Activated B cell treated with CpG ODN at 0.5 μM for 24 hours (primary cell): ENCODE measurements at regions not wholly inside any gene's neighbourhood (a gene's known extent, or its start where the extent isn't known, plus 50 kb on each side); places are given as distances from the start of the nearest gene placed in this dataset.

Experiments used
- ATAC-seq: fragments of 200-7000 bp; cut with Tn5 transposase; one replicate; pipeline ENCODE4 v1.10.0; 2021; ENCODE audit warnings: low read depth, mild to moderate bottlenecking, moderate library complexity
- CTCF ChIA-PET: fragments of 350-600 bp; sonication (Branson Sonifier 250); formaldehyde crosslinking; loops from one replicate; lab custom pipeline; 2021; ENCODE audit warnings: antibody characterized with exemption; lab: Charles Lee
- POLR2A ChIA-PET: fragments of 350-600 bp; sonication (Branson Sonifier 250); formaldehyde crosslinking; loops from one replicate; lab custom pipeline; 2021; ENCODE audit warnings: antibody characterized with exemption; lab: Charles Lee
- DNase-seq: peaks from one replicate; pipeline ENCODE4 v3.0.0; 2022
- H3K27ac Mint-ChIP-seq: one replicate; pipeline ENCODE4 v1.8.0; 2020; ENCODE audit warnings: mixed read lengths
- H3K27me3 Mint-ChIP-seq: one replicate; pipeline ENCODE4 v1.8.0; 2021; ENCODE audit warnings: mixed read lengths
- H3K36me3 Mint-ChIP-seq: one replicate; pipeline ENCODE4 v1.8.0; 2021; ENCODE audit warnings: low read depth, mixed read lengths
- H3K4me1 Mint-ChIP-seq: one replicate; pipeline ENCODE4 v1.8.0; 2021; ENCODE audit warnings: mixed read lengths
- H3K4me3 Mint-ChIP-seq: one replicate; pipeline ENCODE4 v1.8.0; 2020; ENCODE audit warnings: mild to moderate bottlenecking, mixed read lengths
- H3K9me3 Mint-ChIP-seq: one replicate; pipeline ENCODE4 v1.8.0; 2020; ENCODE audit warnings: mixed read lengths
- intact Hi-C: fragments of 100-400 bp; cut with micrococcal nuclease; formaldehyde crosslinking; loops from one replicate; pipeline ENCODE4 v1.15.1; 2024
- TF ChIP-seq, protein P1 (sequence below): fragments of 200-600 bp; IDR thresholded peaks from one replicate; pipeline ENCODE4 v1.8.0; 2022; ENCODE audit warnings: antibody characterized with exemption, mild to moderate bottlenecking

DNA sequence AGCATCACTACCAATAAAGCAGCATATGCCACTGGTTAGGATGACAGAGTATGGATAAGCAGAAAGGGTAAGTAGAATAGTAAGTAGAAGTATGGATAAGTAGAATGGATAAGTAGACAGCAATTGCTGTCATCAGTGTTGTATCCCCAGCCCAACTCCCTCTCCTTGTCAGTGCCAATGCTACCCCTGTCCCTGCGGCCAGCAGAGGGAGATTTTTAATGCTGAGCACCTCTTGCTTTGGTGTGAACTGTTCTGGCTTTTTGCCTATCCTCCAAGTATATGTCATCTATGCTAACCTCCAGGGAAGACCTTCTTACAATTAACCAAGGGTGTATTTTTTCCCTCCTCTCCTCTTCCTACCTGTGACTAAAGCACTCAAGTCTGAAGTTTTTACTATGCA lies 136.7 kb upstream of the SPHKAP start:
- Mint-ChIP-seq H3K36me3 (no peaks in the 10 kb centered on the region), H3K27ac (no peak overlapping the region), H3K4me1 (no peaks in the 10 kb centered on the region), H3K27me3 (no peaks in the 10 kb centered on the region), H3K9me3 (no peaks in the 10 kb centered on the region), H3K4me3 (no peak overlapping the region)
- POLR2A ChIA-PET = no interaction called here
- no peak for DNase-seq
- TF ChIP-seq, protein P1, sequence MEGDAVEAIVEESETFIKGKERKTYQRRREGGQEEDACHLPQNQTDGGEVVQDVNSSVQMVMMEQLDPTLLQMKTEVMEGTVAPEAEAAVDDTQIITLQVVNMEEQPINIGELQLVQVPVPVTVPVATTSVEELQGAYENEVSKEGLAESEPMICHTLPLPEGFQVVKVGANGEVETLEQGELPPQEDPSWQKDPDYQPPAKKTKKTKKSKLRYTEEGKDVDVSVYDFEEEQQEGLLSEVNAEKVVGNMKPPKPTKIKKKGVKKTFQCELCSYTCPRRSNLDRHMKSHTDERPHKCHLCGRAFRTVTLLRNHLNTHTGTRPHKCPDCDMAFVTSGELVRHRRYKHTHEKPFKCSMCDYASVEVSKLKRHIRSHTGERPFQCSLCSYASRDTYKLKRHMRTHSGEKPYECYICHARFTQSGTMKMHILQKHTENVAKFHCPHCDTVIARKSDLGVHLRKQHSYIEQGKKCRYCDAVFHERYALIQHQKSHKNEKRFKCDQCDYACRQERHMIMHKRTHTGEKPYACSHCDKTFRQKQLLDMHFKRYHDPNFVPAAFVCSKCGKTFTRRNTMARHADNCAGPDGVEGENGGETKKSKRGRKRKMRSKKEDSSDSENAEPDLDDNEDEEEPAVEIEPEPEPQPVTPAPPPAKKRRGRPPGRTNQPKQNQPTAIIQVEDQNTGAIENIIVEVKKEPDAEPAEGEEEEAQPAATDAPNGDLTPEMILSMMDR = no peak
- intact Hi-C loops = no loop called here
- ATAC-seq = no peak
- CTCF ChIA-PET = no interaction called here

DNA sequence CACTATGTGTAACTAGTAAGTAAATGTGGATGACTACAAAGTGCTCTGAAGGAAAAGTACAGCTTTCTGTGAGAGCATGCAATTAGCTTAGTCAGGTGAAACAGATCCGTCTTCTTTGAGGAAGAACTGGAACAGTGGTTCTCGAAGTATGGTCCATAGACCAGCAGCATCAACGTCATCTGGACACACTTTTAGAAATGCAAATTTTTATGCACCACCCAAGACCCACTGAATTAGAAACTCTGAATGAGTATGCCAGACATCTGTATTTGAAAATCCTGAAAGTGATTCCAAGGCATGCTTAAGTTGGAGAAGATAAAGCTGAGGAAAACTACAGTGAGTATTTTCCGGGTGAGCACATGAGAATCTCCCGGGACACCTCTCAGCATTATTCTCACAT lies 130.7 kb upstream of the SPHKAP start:
- intact Hi-C loops = no loop called here
- H3K36me3 Mint-ChIP-seq = no peaks in the 10 kb centered on the region

DNA sequence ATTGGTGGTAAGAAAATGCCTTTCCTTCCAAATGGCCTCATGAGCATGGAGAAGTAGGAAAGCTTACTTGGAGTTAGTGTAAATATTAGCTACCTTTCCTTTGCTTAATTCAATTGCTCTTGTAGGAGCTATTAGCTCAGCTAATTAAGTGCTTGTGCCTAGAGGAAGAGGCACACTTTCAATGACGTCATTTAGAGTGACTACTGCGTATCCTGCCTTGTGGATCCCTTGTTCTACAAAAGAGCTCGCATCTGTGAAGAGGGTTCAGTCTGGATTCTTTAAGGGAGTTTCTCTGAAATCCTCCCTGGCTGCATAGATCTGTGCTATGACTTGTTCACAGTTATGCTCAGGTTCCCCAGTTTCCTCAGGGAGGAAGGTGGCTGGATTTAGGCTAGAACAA lies 122.5 kb upstream of the SPHKAP start:
- TF ChIP-seq, protein P1 = no peak
- H3K9me3 Mint-ChIP-seq = peaks cover 3% of the 10 kb centered on the region
- H3K27ac Mint-ChIP-seq = no peak overlapping the region
- POLR2A ChIA-PET = no interaction called here
- intact Hi-C loops = no loop called here
- DNase-seq = no peak
- H3K4me3 Mint-ChIP-seq = no peak overlapping the region
- no peak for ATAC-seq
- H3K27me3 Mint-ChIP-seq = no peaks in the 10 kb centered on the region
- CTCF ChIA-PET = no interaction called here
- H3K36me3 Mint-ChIP-seq = no peaks in the 10 kb centered on the region
- H3K4me1 Mint-ChIP-seq = no peaks in the 10 kb centered on the region

More for the DNA sequence above, 130.7 kb upstream of the SPHKAP start:
- ChIA-PET POLR2A (no interaction called here), CTCF (no interaction called here)
- Mint-ChIP-seq H3K27ac (no peak overlapping the region), H3K9me3 (no peaks in the 10 kb centered on the region), H3K4me3 (no peak overlapping the region), H3K4me1 (no peaks in the 10 kb centered on the region), H3K27me3 (no peaks in the 10 kb centered on the region)
- TF ChIP-seq, protein P1 = no peak
- DNase-seq (no peak), ATAC-seq (no peak)

DNA sequence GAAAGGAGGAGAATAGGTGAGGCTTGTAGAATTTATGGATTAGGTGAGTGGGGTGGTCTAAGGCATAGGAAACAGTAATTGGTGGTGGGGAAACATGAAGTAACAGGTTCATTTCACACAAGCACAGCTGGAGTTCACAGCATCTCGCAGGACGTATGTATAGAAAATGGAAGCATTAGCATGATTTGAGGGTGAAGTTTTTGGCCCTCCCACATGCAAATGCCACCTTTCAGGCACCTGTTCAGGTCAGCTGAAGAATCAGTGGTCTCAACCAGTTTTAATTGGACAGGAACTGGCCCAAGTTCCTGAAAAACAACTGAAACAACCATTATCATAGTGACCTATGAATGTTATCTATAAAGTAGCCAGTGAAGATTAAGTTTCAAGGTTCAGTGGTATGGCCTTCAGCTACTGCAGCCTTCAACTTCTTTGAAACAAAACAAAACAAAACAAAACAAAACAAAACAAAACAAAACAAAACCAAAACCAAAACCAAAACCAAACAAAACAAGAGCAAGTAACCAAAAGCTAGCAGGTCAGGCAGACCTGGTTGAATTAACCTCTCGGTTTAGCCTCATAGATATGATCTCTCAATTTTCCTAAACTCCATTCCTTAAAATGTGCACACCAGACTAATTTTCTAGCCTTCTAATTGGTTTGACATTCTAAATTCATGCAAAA lies 102.1 kb upstream of the SPHKAP start:
- POLR2A ChIA-PET = no interaction called here
- no peak overlapping the region for H3K4me3 Mint-ChIP-seq
- no peak for ATAC-seq
- no peaks in the 10 kb centered on the region for H3K4me1 Mint-ChIP-seq
- TF ChIP-seq, protein P1 = no peak
- no peaks in the 10 kb centered on the region for H3K27me3 Mint-ChIP-seq
- H3K9me3 Mint-ChIP-seq = peaks cover 5% of the 10 kb centered on the region
- CTCF ChIA-PET = no interaction called here
- H3K36me3 Mint-ChIP-seq = no peaks in the 10 kb centered on the region
- DNase-seq = no peak
- no peak overlapping the region for H3K27ac Mint-ChIP-seq
- intact Hi-C loops = no loop called here

DNA sequence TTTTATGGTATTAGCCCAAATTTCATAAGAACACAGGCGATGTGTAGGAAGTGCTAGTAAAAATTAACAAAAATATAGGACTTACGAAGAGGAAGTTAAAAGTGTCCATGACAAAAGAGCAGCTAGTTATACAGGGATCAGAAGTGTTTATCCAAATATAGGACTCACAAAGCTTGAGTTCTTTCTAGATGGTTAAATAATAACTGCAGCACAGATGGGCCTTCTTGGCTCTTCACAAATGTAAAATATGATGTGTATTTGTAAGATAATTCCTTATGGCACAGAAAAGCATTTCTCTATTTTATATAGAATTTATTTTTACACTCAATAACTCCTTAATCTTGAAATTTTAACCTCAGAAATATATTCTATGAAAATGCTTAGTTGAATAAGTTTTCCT lies 100.9 kb upstream of the SPHKAP start:
- TF ChIP-seq, protein P1 = no peak
- H3K27me3 Mint-ChIP-seq = no peaks in the 10 kb centered on the region
- ATAC-seq (no peak), DNase-seq (no peak)
- no peaks in the 10 kb centered on the region for H3K36me3 Mint-ChIP-seq
- H3K27ac Mint-ChIP-seq = no peak overlapping the region
- H3K4me1 Mint-ChIP-seq = no peaks in the 10 kb centered on the region
- ChIA-PET CTCF (no interaction called here), POLR2A (no interaction called here)
- peaks cover 5% of the 10 kb centered on the region for H3K9me3 Mint-ChIP-seq
- H3K4me3 Mint-ChIP-seq = no peak overlapping the region
- intact Hi-C loops = no loop called here
